SU-DHL-6 (cell line): ENCODE measurements at regions not wholly inside any gene's neighbourhood (a gene's known extent, or its start where the extent isn't known, plus 50 kb on each side); places are given as distances from the start of the nearest gene placed in this dataset.

Source experiments
- H2AFZ ChIP-seq: fragments of 200-600 bp; sonication (generic); 2 replicates; pipeline ENCODE4 v1.6.1; 2014; ENCODE audit warnings: low read depth, mild to moderate bottlenecking, moderate library complexity, mixed read lengths, antibody characterized with exemption, low read length; ENCODE audit not compliant: severe bottlenecking
- H3F3A ChIP-seq: fragments of 200-600 bp; shearing (Covaris generic); 2 replicates; pipeline ENCODE4 v1.6.0; 2016; ENCODE audit warnings: antibody characterized with exemption, mild to moderate bottlenecking; ENCODE audit not compliant: insufficient read depth
- H3K27ac ChIP-seq: fragments of 200-600 bp; sonication (generic); 2 replicates; pipeline ENCODE4 v1.5.1; 2016; ENCODE audit warnings: low read depth, mild to moderate bottlenecking, low read length, moderate library complexity, mixed read lengths
- H3K27me3 ChIP-seq: fragments of 200-600 bp; sonication (generic), shearing (Covaris generic); 2 replicates; pipeline ENCODE4 v1.6.0; 2014; ENCODE audit warnings: mild to moderate bottlenecking, low read length
- H3K36me3 ChIP-seq: fragments of 200-600 bp; sonication (generic); 2 replicates; pipeline ENCODE4 v1.6.1; 2014; ENCODE audit warnings: mild to moderate bottlenecking, low read length, mixed read lengths
- H3K4me2 ChIP-seq: fragments of 300-600, 200-600 bp; shearing (Covaris generic), sonication (generic); 2 replicates; pipeline ENCODE4 v1.6.0; 2014; ENCODE audit warnings: low read length, low read depth, mild to moderate bottlenecking; ENCODE audit not compliant: poor library complexity, severe bottlenecking
- H3K4me3 ChIP-seq: fragments of 200-600 bp; sonication (generic); 2 replicates; pipeline ENCODE4 v1.5.1; 2014; ENCODE audit warnings: antibody characterized with exemption, low read length, mild to moderate bottlenecking, mixed read lengths; ENCODE audit not compliant: insufficient read depth, poor library complexity, severe bottlenecking
- H3K79me2 ChIP-seq: fragments of 200-600 bp; sonication (generic); 2 replicates; pipeline ENCODE4 v1.6.1; 2014; ENCODE audit warnings: mild to moderate bottlenecking, low read length, moderate library complexity; ENCODE audit not compliant: insufficient read depth
- H3K9ac ChIP-seq: fragments of 200-600 bp; sonication (generic); 2 replicates; pipeline ENCODE4 v1.7.0; 2014; ENCODE audit warnings: mild to moderate bottlenecking, low read length
- H3K9me2 ChIP-seq: fragments of 200-600 bp; sonication (generic); replicated peaks from 2 replicates; pipeline ENCODE4 v1.6.1; 2014; ENCODE audit warnings: low read length; ENCODE audit not compliant: insufficient read depth
- H3K9me3 ChIP-seq: fragments of 200-600 bp; sonication (generic); 2 replicates; pipeline ENCODE4 v1.6.1; 2014; ENCODE audit warnings: low read length, mixed read lengths; ENCODE audit not compliant: insufficient read depth
- H4K20me1 ChIP-seq: fragments of 200-600 bp; sonication (generic); 2 replicates; pipeline ENCODE4 v1.6.1; 2014; ENCODE audit warnings: low read depth, mild to moderate bottlenecking, antibody characterized with exemption, low read length, moderate library complexity, mixed read lengths
- EZH2phosphoT487 ChIP-seq: fragments of 200-600 bp; sonication (generic), shearing (Covaris generic); conservative IDR thresholded peaks from 2 replicates; pipeline ENCODE4 v1.6.1; 2018; ENCODE audit warnings: mild to moderate bottlenecking, antibody characterized with exemption, low read length, moderate library complexity, mixed read lengths
- TF ChIP-seq, protein P1 (sequence below): fragments of 200-600 bp; sonication (generic); IDR thresholded peaks from one replicate; pipeline ENCODE4 v1.5.1; 2017; ENCODE audit warnings: antibody characterized with exemption, mild to moderate bottlenecking, low read length, moderate library complexity; ENCODE audit not compliant: insufficient read depth, poor library complexity, severe bottlenecking

GRCh38 chr2:64402876-64403275 lies 51.1 kb upstream of the LGALSL start:
- no peaks in the 10 kb centered on the region for H3K9me2 ChIP-seq
- H3F3A ChIP-seq = no peaks in the 10 kb centered on the region
- H2AFZ ChIP-seq = no peak overlapping the region
- H3K4me3 ChIP-seq = no peak overlapping the region
- TF ChIP-seq, protein P1, sequence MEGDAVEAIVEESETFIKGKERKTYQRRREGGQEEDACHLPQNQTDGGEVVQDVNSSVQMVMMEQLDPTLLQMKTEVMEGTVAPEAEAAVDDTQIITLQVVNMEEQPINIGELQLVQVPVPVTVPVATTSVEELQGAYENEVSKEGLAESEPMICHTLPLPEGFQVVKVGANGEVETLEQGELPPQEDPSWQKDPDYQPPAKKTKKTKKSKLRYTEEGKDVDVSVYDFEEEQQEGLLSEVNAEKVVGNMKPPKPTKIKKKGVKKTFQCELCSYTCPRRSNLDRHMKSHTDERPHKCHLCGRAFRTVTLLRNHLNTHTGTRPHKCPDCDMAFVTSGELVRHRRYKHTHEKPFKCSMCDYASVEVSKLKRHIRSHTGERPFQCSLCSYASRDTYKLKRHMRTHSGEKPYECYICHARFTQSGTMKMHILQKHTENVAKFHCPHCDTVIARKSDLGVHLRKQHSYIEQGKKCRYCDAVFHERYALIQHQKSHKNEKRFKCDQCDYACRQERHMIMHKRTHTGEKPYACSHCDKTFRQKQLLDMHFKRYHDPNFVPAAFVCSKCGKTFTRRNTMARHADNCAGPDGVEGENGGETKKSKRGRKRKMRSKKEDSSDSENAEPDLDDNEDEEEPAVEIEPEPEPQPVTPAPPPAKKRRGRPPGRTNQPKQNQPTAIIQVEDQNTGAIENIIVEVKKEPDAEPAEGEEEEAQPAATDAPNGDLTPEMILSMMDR = no peak
- no peak for TF ChIP-seq EZH2phosphoT487
- no peaks in the 10 kb centered on the region for H3K9me3 ChIP-seq
- no peaks in the 10 kb centered on the region for H3K27me3 ChIP-seq
- H3K4me2 ChIP-seq = no peak overlapping the region
- H3K36me3 ChIP-seq = no peaks in the 10 kb centered on the region
- H3K79me2 ChIP-seq = no peaks in the 10 kb centered on the region
- no peak overlapping the region for H3K27ac ChIP-seq
- H3K9ac ChIP-seq = no peak overlapping the region
- H4K20me1 ChIP-seq = no peaks in the 10 kb centered on the region

- H3K36me3 ChIP-seq = no peaks in the 10 kb centered on the region
These were observed 50.5 kb upstream of the LGALSL start for GRCh38 chr2:64403426-64403825.

GRCh38 chr2:64404002-64404731 lies 49.8 kb upstream of the LGALSL start:
- H2AFZ ChIP-seq = no peak overlapping the region
- no peak overlapping the region for H3K4me3 ChIP-seq

More at GRCh38 chr2:64403426-64403825, 50.5 kb upstream of the LGALSL start:
- no peaks in the 10 kb centered on the region for H3K9me2 ChIP-seq
- H3F3A ChIP-seq = no peaks in the 10 kb centered on the region
- no peak overlapping the region for H2AFZ ChIP-seq
- no peak overlapping the region for H3K4me2 ChIP-seq
- H3K9ac ChIP-seq = no peak overlapping the region
- H3K9me3 ChIP-seq = no peaks in the 10 kb centered on the region
- H3K27me3 ChIP-seq = no peaks in the 10 kb centered on the region
- no peaks in the 10 kb centered on the region for H4K20me1 ChIP-seq
- H3K27ac ChIP-seq = no peak overlapping the region
- H3K79me2 ChIP-seq = no peaks in the 10 kb centered on the region
- H3K4me3 ChIP-seq = no peak overlapping the region
- TF ChIP-seq EZH2phosphoT487 = no peak
- TF ChIP-seq, protein P1 = no peak

More at GRCh38 chr2:64404002-64404731, 49.8 kb upstream of the LGALSL start:
- Histone ChIP-seq H3K9ac (no peak overlapping the region), H3K27me3 (no peaks in the 10 kb centered on the region), H3K9me2 (no peaks in the 10 kb centered on the region), H3K9me3 (no peaks in the 10 kb centered on the region), H3K79me2 (no peaks in the 10 kb centered on the region), H3K27ac (no peak overlapping the region), H4K20me1 (no peaks in the 10 kb centered on the region), H3F3A (no peaks in the 10 kb centered on the region), H3K4me2 (no peak overlapping the region), H3K36me3 (no peaks in the 10 kb centered on the region)
- TF ChIP-seq EZH2phosphoT487 = no peak
- TF ChIP-seq, protein P1 = no peak
